RCC 7860 (cell line): ENCODE measurements at regions not wholly inside any gene's neighbourhood (a gene's known extent, or its start where the extent isn't known, plus 50 kb on each side); places are given as distances from the start of the nearest gene placed in this dataset.

ENCODE experiments used
- DNase-seq: peaks from one replicate; pipeline ENCODE4 v3.0.0-alpha.2; 2015; ENCODE audit warnings: low spot score
- FAIRE-seq: peaks from 2 replicates; lab custom pipeline; 2012; peaks lifted over from hg19 to GRCh38; lab: Jason Lieb, UNC

DNA sequence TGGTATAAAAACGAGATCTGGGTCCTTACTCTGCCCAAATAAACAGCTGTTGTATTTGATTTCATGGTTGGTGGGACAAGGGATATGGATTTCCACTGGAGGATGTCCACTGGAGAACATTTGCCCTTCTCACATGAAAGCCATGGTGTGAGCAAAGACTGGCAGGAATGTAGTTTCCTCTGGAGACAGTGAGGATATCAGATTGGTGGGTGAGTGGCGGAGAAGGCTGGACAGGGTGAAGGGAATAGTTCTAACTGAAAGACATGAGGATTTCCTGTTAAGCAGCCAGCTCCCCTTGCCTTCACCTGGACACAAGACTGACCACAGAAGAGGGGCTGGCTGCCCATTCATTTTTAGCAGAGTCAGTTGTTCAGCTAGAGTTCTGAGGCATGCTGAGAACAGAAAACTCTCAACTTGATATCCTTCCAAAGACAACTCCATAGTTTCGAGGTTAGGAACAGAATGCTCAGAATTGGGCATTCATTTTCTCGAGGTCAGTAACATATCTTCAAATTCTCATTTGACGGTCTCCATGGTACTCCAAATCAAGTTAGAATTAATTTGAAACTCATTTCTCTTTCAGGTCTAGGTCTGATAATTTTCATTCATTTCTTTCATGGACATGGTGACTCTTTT is 365.7 kb downstream of the LRIG3 start:
- no peak for FAIRE-seq

DNA sequence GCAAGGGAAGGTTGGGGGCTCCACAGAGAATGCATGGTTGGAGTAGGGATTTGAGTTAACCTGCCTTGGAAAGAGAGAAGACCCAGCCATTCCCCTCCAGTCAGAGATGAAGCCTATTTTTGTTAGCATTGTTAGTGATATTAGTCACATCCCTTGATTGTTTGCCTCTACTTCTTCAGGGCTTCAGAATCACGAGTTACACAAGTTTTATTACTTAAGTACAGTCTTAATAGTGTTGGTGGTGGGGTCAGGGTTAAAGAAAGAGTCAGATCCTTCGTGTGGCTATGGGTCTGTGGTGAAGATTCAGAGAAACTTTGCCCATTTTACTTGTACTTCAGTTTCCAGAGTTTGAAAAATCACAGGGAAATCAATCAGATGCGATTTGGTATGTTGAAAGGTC is 363.1 kb downstream of the LRIG3 start:
- DNase-seq (no peak), FAIRE-seq (no peak)

More for the DNA sequence above, 365.7 kb downstream of the LRIG3 start:
- DNase-seq, result no peak

DNA sequence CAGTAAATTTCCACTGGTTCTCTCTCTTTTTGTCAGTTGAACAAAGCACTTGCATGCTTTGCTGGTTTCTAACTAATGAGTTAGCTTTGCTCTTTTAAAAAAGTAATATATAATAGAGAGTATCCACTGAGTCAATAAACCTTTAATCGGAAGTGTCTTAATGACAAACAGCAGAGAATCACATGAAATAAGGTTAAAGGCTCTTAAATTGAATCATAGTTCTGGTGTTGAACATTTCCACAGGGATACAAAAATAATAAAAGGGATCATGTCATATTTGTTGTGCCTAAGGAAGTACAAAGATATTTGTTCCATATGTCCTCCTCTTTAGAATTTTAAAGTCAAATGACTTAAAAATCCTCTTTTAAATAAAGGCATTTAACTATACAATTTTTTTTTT is 362.6 kb downstream of the LRIG3 start:
- DNase-seq (no peak), FAIRE-seq (no peak)

DNA sequence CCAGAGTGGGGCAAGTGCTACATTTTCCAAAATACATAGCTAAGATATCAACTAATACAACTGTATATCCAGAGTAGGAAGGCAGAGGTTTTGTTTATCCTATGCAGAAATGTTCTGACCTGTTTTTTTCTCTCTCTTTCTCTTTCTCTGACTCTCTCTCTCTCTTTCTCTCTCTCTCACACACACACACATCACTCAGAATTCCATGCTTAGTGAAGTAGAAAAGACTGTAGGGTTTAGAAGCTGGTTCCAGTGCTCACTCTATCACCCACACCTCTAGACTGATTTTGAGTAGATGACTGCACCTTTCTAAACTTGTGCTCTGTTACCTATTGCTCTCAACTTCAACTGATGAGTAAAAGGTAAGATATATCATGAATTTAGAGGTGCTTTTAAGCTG is 356.7 kb downstream of the LRIG3 start:
- FAIRE-seq, result no peak
- no peak for DNase-seq

DNA sequence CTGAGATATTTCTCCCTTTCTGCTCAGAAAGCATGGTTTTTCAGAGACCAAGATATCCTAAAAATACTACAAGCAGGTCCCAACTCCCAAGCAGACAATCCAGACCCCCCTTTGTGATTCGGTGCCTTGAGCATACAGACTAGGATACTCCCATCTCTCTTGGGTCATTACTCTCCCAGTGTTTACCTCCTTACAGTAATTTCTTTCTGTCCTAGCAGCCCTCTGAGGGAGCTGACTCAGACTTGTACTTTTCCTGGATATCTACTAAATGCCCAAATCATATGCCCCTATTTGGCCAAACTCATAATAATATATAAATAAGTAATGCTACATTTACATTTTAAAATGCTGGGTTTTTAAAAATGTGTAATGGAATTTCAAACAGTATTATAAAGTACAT is 355.6 kb downstream of the LRIG3 start:
- DNase-seq, result no peak

DNA sequence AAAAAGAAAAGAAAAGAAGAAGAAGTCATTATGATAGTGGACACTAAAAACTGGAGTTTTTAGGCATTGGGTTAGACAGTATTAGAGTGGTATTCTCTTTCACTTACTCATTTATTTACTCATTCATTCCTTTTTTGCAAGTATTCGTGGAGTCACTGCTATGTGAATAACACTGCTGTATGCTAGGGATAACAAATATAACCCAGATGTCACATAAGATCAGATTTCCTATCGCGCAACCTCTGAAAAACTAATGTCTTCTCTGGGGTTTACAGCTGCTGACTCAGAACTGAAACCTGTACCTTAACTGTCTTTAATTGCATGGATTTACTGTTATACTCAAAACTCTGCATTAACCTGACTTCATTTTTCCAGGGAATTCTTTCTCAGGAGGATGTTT is 353.7 kb downstream of the LRIG3 start:
- DNase-seq (no peak), FAIRE-seq (no peak)

More for the DNA sequence above, 355.6 kb downstream of the LRIG3 start:
- no peak for FAIRE-seq

DNA sequence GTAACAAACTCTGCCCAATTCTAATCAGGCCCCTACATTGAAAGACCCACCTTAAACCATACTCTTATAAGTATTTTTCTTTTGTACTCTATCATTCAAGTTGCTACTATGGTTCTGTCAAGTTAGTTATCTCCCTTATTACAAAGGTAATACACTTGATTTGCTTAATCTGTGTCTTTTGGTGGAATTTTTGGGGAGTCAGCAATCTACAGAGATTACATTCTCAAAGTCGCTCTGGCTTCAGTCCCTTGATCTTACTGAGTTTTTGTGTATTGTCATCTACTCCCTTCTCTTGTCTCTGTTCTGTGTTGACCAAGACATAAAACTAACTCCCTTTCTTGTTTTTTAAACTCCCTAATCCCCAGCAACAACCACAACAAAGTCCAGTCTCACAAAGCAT is 353.1 kb downstream of the LRIG3 start:
- no peak for FAIRE-seq

DNA sequence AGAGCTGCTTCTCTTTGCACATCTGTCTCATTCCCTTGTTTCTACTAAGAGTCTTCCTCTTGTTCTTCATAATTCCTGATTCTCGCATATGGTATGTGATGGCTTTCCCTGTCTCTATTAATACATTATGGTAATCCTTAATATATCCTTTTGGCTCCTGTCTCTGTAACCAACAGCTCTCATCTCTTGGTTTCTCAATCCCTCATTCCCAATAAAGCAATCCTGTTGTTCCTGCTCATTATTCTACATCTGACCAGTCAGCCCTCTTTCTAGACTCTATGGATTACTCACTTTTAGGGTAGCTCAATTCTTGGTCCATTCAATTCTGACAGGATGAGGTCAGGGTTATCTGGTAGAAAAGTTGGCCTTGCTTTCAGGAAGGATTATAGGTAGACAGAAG is 349.9 kb downstream of the LRIG3 start:
- no peak for FAIRE-seq
- DNase-seq, result no peak

More for the DNA sequence above, 353.1 kb downstream of the LRIG3 start:
- DNase-seq, result no peak

DNA sequence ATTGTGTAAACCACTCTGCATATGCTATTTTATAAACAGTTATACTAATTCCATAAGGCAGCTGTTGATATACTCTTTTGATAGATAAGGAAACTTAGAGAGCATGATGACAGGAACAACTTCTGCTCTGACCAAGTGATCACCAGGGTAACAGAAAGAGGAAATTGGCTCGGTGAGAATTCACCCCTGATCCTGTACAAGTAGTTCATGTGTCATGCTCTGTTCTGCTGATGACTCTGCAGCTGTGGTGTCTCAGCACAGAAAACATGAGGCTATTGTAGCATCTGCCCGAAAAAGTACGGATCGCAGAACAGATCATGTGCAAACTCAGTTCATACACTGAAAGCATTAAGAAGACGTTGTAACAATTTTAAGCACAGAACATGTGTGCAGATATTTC is 345.0 kb downstream of the LRIG3 start:
- FAIRE-seq, result no peak
- DNase-seq, result no peak

DNA sequence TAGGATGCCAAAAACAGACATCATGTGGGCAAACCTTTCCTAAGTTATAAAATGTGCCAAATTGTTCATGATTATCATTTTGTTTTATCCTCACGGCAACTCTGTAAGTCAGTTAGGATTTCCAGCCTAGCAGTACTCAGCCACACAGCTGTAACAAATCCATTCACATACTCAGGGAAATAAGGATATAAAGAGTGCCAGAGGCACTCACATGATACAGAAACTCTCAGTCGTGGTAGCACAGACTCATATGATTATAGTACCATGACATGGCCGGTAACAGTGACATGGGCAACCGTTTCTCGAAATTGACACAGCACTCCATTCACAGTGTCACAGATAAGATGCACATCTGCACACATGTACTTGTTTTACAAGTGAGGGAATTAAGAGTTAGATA is 344.2 kb downstream of the LRIG3 start:
- no peak for DNase-seq
- no peak for FAIRE-seq

DNA sequence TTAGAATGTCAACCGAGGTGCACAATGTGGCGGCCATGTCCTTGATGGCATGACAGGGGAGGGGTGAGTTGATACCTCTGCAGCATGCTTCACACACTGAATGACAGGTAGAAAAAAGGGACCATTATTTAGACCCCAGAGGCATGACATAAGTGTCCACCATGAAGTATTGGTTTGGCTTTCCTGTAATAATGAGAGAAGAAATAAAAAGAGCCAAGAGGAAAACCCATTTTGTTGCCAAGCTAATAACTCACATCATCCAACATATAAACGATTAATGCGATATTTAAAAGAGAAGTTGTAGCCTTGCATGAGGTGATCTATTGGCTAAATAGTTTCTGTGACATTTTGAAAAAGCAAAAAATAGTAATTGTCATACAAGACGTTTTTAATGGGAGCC is 343.4 kb downstream of the LRIG3 start:
- no peak for FAIRE-seq
- DNase-seq, result no peak

DNA sequence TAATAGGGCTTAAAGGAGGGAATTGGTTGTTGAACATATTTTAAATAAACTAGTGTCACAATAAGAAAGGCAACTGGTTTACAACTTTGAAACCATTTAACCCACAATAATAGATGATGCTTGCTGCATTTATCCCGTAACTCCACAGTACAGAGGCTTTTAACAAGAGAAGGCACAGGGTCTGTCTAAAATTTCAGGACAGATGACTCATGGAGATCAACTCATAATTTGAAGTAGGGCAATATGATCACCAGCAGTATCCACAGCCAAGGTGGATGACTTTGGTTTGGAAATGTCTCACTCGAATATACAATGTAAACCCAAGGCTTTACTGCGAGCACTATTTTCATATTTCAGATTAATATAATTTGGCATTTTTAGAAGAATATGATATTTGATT is 340.2 kb downstream of the LRIG3 start:
- DNase-seq (no peak), FAIRE-seq (no peak)

DNA sequence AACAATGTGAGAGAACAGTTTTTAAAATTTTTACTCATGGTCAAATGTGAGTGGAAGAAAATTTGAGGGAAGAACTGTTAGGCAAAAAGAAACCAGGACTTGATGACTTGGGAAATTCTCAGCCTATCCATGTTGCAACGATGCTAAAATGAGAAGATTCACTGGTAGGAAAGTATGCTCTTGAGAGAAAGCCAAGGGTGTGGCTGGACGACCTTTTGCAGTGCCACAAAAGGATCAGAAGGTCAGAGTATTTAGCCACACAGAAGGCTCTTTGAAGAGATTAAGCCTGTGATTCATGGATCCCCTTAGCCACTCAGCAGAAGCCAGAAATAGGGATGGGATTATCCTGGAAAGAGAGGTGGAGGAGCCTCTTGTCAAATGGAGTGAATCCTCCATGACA is 336.8 kb downstream of the LRIG3 start:
- no peak for DNase-seq

DNA sequence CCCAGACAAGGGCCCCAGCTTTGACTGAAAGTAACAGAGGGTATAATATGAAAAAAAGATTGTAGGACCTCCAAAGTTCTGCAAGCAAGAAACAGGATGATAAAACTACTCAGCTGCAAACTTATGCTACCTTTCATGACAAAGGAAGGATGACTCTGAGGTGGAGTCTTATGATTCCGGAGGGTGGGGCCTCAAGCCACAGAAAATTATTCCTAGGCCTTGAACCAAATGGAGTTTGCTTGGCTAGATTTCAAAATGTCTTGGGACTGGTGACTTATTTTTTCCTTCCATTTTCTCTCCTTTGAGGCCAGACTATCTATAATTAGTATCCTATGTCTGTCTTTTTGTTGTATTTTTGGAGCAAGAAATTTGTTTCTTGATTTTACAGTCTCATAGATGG is 336.4 kb downstream of the LRIG3 start:
- DNase-seq (no peak), FAIRE-seq (no peak)

More for the DNA sequence above, 336.8 kb downstream of the LRIG3 start:
- FAIRE-seq, result no peak

DNA sequence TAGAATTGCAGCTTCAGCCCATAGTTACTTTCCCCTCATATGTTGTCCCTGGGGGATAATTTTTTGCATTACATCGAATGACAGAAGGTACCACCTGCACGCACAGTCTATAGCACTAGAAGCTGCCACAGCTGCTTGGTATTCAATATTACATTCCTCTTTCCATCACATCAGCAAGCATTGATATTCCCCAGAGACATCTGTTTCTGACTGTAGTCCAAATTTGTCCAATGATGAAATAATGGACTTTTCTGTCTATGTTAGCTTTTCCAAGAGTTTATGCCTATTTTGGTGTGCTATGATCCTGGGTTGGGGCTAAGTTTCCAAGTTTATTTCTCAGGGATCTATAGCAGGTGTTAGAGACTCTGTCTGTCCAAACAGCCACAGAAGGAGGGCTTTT is 335.4 kb downstream of the LRIG3 start:
- FAIRE-seq (no peak), DNase-seq (no peak)

DNA sequence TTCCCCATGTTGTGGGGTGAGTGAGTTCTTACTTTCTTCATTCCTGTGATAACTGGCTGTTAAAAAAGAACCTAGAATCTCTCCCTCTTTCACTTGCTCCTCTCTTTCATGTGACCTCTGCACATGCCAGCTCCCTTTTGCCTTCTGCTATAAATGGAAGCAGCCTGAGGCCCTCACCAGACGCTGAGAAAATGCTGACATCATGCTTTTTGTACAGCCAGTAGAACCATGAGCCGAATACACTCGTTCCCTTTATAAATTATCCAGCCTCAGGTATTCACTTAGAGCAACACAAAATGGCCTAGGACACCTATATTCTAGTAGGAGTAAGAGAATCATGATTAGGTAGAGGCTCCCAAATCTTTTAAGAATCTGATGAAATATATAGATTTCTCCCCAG is 333.5 kb downstream of the LRIG3 start:
- DNase-seq (no peak), FAIRE-seq (no peak)

DNA sequence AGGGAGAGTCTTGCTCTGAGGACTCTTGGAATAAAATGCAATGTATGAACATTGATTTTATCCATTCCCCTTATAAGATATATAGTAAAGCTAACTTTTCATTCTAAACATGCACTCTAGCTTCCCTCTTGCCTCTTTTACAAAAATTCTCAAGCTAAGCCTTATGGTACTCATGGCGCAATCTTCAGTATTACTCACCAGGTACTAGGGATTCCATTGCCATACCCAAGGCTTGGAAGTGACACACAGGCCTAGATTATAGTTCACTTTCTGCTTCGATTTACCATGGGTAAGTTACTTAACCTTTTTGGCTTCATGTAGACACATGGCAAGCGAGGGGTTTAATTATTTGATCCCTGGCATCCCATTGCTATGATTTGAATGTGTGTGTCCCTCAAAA is 331.5 kb downstream of the LRIG3 start:
- DNase-seq (no peak), FAIRE-seq (no peak)

DNA sequence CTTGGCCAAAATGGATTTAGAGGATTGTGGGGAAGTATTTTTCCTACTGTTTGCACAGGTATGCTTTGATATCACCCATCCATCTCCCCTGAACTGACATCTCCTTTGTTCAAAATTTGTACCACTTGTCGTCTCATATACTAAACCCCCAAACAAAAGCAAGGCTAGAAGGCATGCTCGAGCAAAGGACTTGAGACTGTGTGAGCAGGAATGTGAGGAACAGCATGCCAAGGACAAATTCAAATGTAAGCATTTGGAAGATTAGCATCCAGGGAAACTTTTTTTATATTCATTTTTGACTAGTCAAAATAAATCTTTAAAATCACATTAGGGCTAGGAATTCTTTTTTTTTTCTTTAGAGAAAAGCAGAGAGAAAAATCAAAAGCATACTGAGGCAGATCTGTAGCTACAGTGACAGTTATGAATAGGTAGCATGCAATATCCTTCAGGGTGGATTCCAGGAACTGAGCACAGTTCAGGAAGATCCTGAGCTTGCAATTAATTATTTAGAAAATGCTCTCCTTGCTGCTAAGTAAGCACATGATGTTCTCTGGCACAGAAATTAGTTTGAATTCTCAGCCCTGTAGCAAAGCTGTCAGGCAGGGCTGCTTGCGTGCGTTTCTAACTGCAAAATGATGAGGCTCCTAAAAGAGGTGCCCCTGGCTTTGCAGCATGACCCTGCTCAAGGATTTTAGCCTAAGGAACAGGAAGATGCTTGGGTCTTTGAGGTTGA is 327.7 kb downstream of the LRIG3 start:
- no peak for DNase-seq
- FAIRE-seq, result no peak

DNA sequence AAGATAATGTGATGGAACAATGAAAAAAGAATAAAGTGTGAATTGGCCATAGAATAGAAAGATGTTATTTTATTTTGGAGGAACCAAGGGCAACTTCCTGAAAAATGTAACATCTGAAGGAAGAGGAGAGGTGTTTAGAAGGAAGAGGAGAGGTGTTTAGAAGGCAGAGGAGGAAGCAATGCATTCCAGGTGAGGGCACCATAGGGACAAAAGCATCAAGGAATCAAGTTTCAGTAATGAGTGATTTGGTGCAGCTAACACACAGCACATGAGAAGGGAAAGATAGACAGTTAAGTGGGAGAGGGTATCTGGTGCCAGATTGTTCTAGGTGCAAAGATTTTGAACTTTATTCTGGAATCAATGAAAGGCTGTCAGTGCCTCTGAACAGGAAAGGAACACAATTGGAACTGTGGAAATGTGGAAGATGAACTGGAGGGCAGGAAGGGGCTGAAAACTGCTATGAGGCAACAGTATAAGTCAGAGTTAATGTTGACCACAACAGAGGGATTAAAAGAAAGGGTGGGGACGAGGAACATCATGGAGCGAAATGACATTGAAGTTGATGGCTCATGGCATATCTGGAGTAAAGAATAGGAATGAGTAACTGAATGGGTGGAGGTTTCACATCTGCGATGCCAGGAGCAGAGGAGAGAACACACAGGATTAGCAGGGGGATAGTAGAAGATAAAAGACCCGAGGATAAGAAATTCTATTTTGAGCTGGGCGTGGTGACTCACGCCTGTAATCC is 326.6 kb downstream of the LRIG3 start:
- DNase-seq, result no peak
- FAIRE-seq, result no peak

DNA sequence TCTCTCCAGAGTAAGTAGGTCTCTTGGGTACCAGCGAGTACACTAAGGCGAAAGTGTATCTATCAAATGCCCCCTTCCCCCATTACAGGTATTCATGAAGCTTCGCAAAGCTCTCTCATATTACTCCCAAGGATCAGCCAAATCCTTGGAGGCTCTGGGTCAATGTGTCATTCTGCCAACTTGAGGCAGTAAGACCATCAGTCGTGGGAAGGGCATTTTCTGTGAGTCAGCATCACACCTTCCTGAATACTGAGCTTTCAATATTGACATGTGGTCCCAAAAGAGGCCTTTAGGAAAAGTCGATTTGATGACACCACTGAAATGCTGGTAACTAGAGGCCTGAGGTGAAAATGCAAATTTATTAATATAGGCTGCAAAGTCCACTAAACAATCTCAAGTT is 323.9 kb downstream of the LRIG3 start:
- FAIRE-seq (no peak), DNase-seq (no peak)

DNA sequence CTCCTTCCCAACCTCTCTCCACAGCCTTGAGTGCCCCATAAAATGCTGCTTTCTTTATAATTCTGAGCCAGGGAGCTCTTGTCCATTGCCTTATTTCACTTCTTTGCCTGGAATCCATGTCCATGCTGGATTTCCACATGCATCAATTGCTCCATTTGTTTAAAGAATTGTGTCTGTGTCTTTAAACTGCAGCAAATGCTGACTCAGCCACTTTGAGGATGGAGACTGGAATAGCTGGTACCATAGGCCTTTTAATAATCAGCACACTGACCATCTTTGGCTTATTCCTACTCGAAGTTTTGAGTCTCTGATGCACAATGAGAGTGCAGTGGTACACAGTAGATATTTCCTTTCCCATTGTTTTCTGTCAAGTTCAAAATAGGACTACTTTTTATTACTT is 318.8 kb downstream of the LRIG3 start:
- no peak for DNase-seq
- no peak for FAIRE-seq

DNA sequence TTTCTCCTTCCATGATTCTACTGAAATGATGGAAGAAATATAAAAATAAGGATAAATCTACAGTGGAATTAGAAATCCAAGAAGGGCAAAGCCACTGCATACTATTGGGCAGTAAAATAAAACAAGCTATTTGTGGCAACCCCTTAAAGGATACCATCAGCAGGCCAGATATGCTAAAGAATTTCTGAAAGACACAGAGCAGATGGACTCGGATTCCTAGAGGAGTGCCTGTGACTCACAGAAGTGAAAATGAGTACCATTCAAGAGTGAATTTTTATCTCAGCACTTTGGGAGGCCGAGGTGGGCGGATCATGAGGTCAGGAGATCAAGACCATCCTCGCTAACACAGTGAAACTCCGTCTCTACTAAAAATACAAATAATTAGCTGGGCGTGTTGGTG is 318.1 kb downstream of the LRIG3 start:
- no peak for DNase-seq
- no peak for FAIRE-seq
